Hematopoietic multipotent progenitor cell treated with erythropoietin and hydrocortisone succinate and interleukin-3 and kit ligand, for 15 days (in vitro differentiated cells): ENCODE measurements at regions not wholly inside any gene's neighbourhood (a gene's known extent, or its start where the extent isn't known, plus 50 kb on each side); places are given as distances from the start of the nearest gene placed in this dataset.
A peak's percentile ranks its signal among the peaks of the same experiment; 100 is the strongest.

ENCODE experiments used
- DNase-seq: peaks from one replicate; pipeline ENCODE4 v3.0.0-alpha.2; 2015; ENCODE audit warnings: low spot score

- DNase-seq: no peak
Measured at GRCh38 chr2:204234879-204235278, 298.3 kb downstream of the ICOS start.

GRCh38 chr2:204237416-204237815 lies 300.9 kb downstream of the ICOS start:
- DNase-seq: no peak

DNA sequence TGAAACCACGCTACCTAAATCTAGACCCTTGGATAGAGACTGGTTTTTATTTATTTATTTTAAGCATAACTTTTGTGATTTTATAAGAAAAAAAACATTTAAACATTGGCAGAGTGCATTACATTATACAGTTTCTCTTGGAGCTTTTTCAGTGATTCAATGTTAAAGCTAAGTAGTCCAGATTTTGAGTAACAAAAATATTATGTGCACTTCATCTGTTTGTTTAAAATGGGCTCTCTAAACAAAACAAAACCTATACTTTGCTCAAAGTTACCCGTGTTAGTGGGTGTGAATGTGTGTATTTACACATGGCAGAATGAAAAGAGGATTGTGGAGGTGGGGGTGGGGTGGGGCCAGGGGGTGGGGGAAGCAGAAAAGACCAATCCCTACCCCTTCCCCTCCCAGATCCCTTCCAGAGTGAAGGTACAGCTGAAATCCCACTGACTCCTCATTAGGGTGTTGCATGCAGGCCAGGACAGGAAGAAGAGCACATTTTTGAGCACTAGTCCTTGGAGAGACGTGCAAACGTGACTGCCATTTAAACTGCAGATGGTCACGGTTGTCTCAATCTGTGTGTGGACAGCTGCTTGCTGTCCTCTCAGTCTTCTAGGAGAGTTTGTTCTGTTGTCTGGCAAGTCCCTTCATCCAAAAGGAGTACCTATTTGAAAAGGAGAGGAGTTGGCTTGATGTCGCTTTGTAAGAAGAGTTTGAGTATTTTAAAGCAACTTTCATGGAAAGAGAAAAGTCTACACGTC lies 303.0 kb downstream of the ICOS start:
- no peak for DNase-seq

GRCh38 chr2:204240961-204241360 lies 304.3 kb upstream of the PARD3B start:
- DNase-seq: no peak

GRCh38 chr2:204249437-204249836 lies 295.8 kb upstream of the PARD3B start:
- DNase-seq: no peak

- no peak for DNase-seq
Measured at GRCh38 chr2:204250692-204251091, 294.6 kb upstream of the PARD3B start.

GRCh38 chr2:204251158-204251997 lies 293.9 kb upstream of the PARD3B start:
- no peak for DNase-seq

GRCh38 chr2:204251998-204252376 lies 293.3 kb upstream of the PARD3B start:
- DNase-seq: no peak

DNA sequence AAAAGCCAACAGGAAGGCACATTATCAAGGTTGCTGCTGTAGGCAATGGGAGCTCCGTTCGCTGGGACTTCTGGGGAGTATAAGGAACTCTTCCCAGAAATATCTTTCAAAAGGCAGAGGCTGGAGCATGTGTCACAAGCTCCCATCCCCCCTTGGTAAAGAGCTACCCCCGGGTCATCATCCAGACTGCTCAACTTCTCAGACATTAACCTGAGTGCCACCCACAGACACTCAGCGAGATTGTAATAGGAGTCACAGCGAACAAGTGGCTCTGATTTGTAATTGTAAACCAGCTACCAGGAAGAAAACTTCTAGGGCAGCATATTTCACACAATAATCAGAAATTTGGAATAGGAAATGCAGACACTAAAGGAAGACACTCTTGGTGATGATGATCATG lies 290.2 kb upstream of the PARD3B start:
- no peak for DNase-seq

DNA sequence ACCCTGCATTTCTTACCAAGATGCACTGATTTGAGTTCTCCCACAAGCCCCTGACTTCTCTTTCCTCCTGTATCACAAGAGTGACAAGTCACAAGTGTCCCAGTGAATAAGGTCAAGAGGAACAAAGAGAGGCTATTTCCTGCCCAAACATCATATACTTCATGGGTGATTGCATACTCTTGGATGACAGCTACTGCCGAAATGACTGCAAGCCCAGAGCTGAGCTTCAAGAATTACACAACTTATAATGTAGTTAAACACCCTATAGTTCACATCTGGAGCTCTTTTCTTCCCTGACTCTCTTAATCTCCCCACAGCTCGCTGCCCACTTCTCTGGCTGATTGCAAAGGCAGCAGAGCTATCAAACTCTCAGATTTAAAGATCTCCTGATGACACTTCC lies 289.7 kb upstream of the PARD3B start:
- DNase-seq: no peak

DNA sequence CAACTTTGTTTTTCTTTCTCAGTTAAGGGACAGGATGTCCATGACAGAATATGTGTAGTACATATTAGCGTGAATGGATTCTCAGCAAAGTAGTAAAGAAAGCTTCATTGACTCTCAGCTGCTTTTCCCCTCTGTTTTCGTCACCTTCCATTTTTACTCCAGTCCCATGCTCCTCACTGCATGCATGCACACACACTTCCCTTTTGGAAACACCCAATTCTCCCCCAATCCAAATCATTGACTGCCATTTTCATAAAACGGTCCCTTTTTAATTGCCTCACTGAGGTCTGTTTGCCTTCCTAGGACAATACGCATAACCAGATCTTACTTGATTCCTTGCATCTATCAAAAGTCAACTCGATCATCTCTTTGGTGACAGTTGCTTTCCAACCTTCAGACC lies 287.5 kb upstream of the PARD3B start:
- DNase-seq: no peak

- DNase-seq: no peak
Measured at GRCh38 chr2:204258890-204259289, 286.4 kb upstream of the PARD3B start.

- DNase-seq: peak; percentile 5
Measured at GRCh38 chr2:204260162-204260877, 285.0 kb upstream of the PARD3B start.

DNA sequence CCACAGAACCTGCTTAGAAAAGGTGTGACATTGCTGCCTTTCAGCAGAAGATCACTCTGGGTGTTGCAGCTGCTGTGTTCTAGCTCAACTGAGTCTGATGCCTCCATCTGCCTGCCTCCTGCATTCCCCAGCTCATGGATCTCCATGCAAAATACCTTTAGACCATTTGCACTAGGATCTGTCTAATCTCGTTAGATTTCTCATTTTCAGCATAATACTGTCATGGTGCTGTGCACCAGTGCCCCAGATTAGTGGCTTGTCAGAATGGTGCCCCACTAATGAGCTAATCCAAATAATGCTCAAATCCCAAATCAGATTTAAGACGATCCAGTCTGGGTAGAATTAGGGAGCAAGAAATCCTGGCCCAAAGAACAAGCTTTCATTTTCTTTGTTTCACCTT lies 284.4 kb upstream of the PARD3B start:
- no peak for DNase-seq

DNA sequence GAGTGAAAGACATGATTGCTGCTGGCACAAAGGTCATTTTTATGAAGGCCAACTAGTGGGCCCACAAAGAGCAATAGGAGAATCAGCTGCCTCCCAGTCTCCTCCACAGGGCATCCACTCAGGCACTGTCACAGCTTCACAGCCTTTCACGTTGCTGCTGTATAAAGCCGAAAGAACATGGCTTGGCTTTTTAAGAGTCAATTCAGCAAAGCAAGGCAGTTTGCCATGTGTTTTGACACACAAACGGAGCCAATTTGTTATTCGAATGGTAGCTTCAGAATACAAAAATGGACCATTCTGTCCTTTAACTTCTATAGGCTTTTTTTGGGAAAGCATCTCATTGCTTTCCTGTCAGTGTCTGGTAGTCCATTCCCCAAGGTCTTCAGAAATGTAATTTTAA lies 283.4 kb upstream of the PARD3B start:
- no peak for DNase-seq

- no peak for DNase-seq
Measured at GRCh38 chr2:204264085-204264553, 281.2 kb upstream of the PARD3B start.

DNA sequence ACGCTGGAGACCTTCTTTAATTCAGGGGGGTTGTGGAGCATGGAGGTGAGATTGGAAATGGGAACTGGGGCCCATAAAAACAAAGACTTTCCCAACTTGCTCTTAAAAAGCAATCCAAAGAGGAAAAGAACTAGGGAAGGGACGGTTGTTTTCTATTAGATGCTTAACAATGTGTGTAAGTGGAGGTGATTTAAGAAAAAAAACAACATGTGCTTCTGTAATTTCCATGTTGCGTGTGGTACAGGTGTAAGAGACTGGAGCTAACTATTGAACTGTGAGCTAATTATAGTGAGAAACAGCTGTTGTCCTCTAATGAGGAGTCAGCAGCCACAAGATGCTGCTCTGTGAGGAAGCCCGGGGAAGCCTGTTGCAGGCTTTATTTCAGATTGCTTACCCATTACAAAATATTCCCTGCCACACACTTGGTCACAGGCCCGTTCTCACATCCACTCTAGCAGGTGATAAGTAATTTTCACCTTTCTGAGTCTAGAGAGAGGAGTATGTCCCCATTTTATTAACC lies 280.6 kb upstream of the PARD3B start:
- no peak for DNase-seq

DNA sequence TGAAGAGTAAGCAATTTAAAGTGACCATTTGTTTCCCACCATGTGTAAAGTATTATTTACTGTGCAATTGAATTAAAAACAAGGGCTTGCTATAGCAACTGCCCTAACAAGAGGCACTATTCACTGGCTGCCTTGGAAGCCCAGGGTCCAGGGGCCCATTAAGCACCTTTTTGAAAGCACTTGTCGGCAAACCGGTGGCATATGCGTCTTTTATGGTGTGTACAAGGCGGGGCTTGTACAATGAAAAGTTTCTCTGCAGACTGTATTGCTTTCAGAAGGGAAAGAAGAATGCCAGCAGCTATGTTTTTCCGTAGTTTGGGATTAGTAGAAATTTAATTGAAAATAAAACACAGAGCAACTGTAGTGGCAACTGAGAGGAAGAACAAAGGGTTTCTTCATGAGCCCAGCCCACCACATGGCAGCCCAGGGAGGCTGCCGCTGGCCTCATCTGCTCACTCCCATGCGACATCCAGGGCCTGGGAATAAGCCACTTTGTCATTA lies 279.5 kb upstream of the PARD3B start:
- DNase-seq: no peak

GRCh38 chr2:204268458-204268857 lies 276.8 kb upstream of the PARD3B start:
- DNase-seq: no peak

DNA sequence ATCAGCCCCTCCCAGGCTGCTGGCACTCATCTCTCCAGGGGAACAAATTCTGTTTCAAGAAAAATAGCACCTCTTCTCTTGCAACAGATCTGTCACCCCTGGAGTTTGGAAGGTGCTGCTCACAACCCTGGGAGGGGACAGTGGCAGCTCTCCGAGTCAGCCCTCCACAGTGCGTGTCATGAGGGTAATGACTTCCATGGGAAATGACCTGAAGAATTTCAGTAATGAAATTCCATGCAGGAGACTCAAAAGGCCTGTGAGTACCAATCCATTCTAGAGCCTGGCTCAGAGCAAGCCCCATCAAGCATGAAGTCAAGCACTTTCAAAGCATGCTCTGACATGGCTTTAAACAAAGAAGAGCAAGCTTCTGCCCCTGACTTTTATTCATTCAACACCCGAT lies 276.3 kb upstream of the PARD3B start:
- DNase-seq: no peak

- DNase-seq: no peak
Measured at GRCh38 chr2:204272089-204272488, 273.2 kb upstream of the PARD3B start.

DNA sequence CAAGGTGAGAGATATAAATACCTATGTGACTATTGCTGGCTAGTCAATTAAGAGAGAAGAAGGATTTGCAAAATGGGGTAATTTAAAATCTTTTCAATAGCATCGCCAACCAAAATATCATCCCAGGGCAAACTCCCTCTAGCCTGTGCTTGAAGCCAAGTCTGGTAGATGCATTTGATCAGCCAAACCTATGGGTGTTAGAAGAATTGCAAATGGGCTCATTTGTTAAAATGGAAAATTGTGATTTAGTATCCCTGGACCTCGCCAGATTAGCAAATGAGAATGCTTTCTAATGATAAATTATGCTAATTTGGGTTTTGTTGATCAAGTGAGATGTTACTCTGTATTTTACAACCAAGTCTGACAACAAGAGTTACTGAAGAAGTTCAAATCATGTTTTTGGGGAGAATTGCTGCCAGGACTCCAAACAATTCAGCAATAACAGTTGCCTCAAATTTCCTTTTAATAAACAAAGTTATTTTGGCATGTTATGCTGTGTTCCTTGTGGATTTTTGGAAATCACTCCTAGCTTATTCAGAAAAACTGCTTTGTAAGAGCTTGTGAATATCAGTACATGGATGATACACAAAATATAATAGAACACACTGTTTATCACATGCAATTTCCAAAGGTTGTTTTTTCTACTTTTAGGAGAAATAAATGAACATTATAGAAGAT lies 272.5 kb upstream of the PARD3B start:
- no peak for DNase-seq
